IPS-NIHi11 (cell line): ENCODE measurements at regions not wholly inside any gene's neighbourhood (a gene's known extent, or its start where the extent isn't known, plus 50 kb on each side); places are given as distances from the start of the nearest gene placed in this dataset.

ENCODE experiments used
- DNase-seq: peaks from one replicate; pipeline ENCODE4 v3.0.0; 2012; ENCODE audit warnings: mixed read lengths, low spot score

GRCh38 chr7:91630581-91631380 is 249.7 kb downstream of the MTERF1 start:
- DNase-seq: no peak

GRCh38 chr7:91632234-91632940 is 248.1 kb downstream of the MTERF1 start:
- no peak for DNase-seq

GRCh38 chr7:91633013-91633441 is 247.5 kb downstream of the MTERF1 start:
- DNase-seq: no peak

- no peak for DNase-seq
Measured at GRCh38 chr7:91634485-91635177, 245.9 kb downstream of the MTERF1 start.

- peak; percentile 31 for DNase-seq
Measured at GRCh38 chr7:91636129-91636724, 244.3 kb downstream of the MTERF1 start.

GRCh38 chr7:91636728-91637127 is 243.8 kb downstream of the MTERF1 start:
- no peak for DNase-seq

GRCh38 chr7:91644256-91644655 is 236.2 kb downstream of the MTERF1 start:
- DNase-seq: no peak

- no peak for DNase-seq
Measured at GRCh38 chr7:91645542-91645941, 235.0 kb downstream of the MTERF1 start.

- DNase-seq: no peak
Measured at GRCh38 chr7:91651986-91652385, 228.5 kb downstream of the MTERF1 start.

GRCh38 chr7:91653286-91653685 is 227.2 kb downstream of the MTERF1 start:
- no peak for DNase-seq

- DNase-seq: no peak
Measured at GRCh38 chr7:91655656-91656055, 224.8 kb downstream of the MTERF1 start.

- DNase-seq: no peak
Measured at GRCh38 chr7:91656541-91657482, 223.7 kb downstream of the MTERF1 start.

- no peak for DNase-seq
Measured at GRCh38 chr7:91657483-91658071, 222.9 kb downstream of the MTERF1 start.

GRCh38 chr7:91659096-91659495 is 221.4 kb downstream of the MTERF1 start:
- no peak for DNase-seq

GRCh38 chr7:91660734-91661356 is 219.7 kb downstream of the MTERF1 start:
- DNase-seq: no peak

GRCh38 chr7:91661727-91662126 is 218.8 kb downstream of the MTERF1 start:
- DNase-seq: no peak

- DNase-seq: no peak
Measured at GRCh38 chr7:91668217-91668616, 212.3 kb downstream of the MTERF1 start.

GRCh38 chr7:91671245-91671644 is 209.3 kb downstream of the MTERF1 start:
- no peak for DNase-seq

GRCh38 chr7:91674470-91674869 is 206.0 kb downstream of the MTERF1 start:
- DNase-seq: no peak

- no peak for DNase-seq
Measured at GRCh38 chr7:91681718-91682117, 198.8 kb downstream of the MTERF1 start.
